ENCODE measurements at regions not wholly inside any gene's neighbourhood (a gene's known extent, or its start where the extent isn't known, plus 50 kb on each side); places are given as distances from the start of the nearest gene placed in this dataset.

GRCh38 chr3:137099364-137100219 is 141.8 kb downstream of the IL20RB start:
- H3K4me3 ChIP-seq (ENCODE audit: low read depth, low read length) = no peak overlapping the region
- TF ChIP-seq CTCF (conservative IDR thresholded peaks at IDR 0.05; ENCODE audit: low read depth, low read length) = no peak
- no peak for DNase-seq (ENCODE audit: low read depth)

GRCh38 chr3:137100326-137100725 is 142.5 kb downstream of the IL20RB start:
- no peak for TF ChIP-seq CTCF (conservative IDR thresholded peaks at IDR 0.05; ENCODE audit: low read depth, low read length)
- DNase-seq (ENCODE audit: low read depth) = no peak
- no peak overlapping the region for H3K4me3 ChIP-seq (ENCODE audit: low read depth, low read length)

GRCh38 chr3:137103739-137104138 is 146.0 kb downstream of the IL20RB start:
- no peak for TF ChIP-seq CTCF (conservative IDR thresholded peaks at IDR 0.05; ENCODE audit: low read depth, low read length)
- H3K4me3 ChIP-seq (ENCODE audit: low read depth, low read length) = no peak overlapping the region
- no peak for DNase-seq (ENCODE audit: low read depth)

- peak; percentile 61 for TF ChIP-seq CTCF (conservative IDR thresholded peaks at IDR 0.05; ENCODE audit: low read depth, low read length)
- no peak overlapping the region for H3K4me3 ChIP-seq (ENCODE audit: low read depth, low read length)
- peak; percentile 81 for DNase-seq (ENCODE audit: low read depth)
Measured at GRCh38 chr3:137105277-137105977, 147.6 kb downstream of the IL20RB start.

GRCh38 chr3:137106612-137107240 is 148.9 kb downstream of the IL20RB start:
- H3K4me3 ChIP-seq (ENCODE audit: low read depth, low read length) = no peak overlapping the region
- peak; percentile 1 for DNase-seq (ENCODE audit: low read depth)
- no peak for TF ChIP-seq CTCF (conservative IDR thresholded peaks at IDR 0.05; ENCODE audit: low read depth, low read length)

GRCh38 chr3:137108699-137109440 is 151.1 kb downstream of the IL20RB start:
- no peak for TF ChIP-seq CTCF (conservative IDR thresholded peaks at IDR 0.05; ENCODE audit: low read depth, low read length)
- no peak overlapping the region for H3K4me3 ChIP-seq (ENCODE audit: low read depth, low read length)
- no peak for DNase-seq (ENCODE audit: low read depth)

Measured in choroid plexus epithelial cell (primary cell).